ENCODE measurements at regions not wholly inside any gene's neighbourhood (a gene's known extent, or its start where the extent isn't known, plus 50 kb on each side); places are given as distances from the start of the nearest gene placed in this dataset.
"Not testable (repeated sequence)": the region's sequence is repeated elsewhere in the genome, so short reads cannot be mapped to it uniquely, and the experiment has no call there.

DNA sequence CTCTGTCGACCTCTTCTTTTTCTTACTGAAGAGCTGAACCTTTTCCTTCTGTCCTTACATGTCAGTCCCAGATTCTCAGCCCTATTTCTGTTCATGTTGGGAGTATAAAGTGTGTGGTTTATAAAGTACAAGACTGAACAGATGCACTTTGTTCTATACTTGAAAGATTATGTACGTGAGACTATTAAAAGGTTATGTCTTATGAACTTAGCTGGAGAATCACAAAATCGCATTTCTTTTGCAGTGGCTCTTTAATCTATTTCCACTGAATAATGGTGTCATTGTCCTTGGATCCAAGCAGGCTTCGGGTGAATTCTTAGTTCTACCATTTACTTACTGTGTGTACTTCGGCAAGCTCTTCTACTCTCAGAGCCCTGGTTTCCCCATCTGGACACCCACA lies 558.4 kb downstream of the TMEM135 start:
- Histone ChIP-seq H3K4me3 (no peak overlapping the region), H3K4me1 (no peaks in the 10 kb centered on the region), H3K9me3 (no peaks in the 10 kb centered on the region), H3K27me3 (no peaks in the 10 kb centered on the region), H3K27ac (no peak overlapping the region), H3K36me3 (no peaks in the 10 kb centered on the region)
- no peak for TF ChIP-seq POLR2A (IDR thresholded peaks at IDR 0.05)
- TF ChIP-seq, protein P1, sequence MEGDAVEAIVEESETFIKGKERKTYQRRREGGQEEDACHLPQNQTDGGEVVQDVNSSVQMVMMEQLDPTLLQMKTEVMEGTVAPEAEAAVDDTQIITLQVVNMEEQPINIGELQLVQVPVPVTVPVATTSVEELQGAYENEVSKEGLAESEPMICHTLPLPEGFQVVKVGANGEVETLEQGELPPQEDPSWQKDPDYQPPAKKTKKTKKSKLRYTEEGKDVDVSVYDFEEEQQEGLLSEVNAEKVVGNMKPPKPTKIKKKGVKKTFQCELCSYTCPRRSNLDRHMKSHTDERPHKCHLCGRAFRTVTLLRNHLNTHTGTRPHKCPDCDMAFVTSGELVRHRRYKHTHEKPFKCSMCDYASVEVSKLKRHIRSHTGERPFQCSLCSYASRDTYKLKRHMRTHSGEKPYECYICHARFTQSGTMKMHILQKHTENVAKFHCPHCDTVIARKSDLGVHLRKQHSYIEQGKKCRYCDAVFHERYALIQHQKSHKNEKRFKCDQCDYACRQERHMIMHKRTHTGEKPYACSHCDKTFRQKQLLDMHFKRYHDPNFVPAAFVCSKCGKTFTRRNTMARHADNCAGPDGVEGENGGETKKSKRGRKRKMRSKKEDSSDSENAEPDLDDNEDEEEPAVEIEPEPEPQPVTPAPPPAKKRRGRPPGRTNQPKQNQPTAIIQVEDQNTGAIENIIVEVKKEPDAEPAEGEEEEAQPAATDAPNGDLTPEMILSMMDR (IDR thresholded peaks at IDR 0.05): no peak
- DNase-seq: no peak

DNA sequence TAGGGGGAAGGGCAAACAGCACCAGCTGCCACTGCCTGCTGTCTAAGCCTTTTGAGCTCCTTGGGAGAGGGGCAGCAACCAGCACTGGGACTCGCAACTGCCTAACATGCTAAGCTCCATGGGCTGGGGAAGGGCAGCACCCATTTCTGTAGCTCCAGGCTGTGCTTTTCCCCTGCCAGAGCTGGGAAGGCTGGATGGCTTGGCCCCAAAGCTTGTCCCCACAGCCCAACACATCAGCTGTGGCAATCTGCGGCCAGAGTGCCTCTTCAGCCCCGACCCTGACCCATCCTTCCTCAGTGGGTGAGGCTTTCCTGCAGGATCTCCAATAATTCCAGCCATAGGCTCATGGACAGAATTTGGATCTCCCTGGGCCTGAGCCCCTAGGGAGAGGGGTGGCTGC lies 551.3 kb downstream of the TMEM135 start:
- no peak for DNase-seq
- TF ChIP-seq, protein P1 (IDR thresholded peaks at IDR 0.05): no peak
- TF ChIP-seq POLR2A (IDR thresholded peaks at IDR 0.05): no peak
- Histone ChIP-seq H3K4me3 (no peak overlapping the region), H3K27me3 (no peaks in the 10 kb centered on the region), H3K36me3 (no peaks in the 10 kb centered on the region), H3K4me1 (no peaks in the 10 kb centered on the region), H3K27ac (no peak overlapping the region), H3K9me3 (no peaks in the 10 kb centered on the region)

DNA sequence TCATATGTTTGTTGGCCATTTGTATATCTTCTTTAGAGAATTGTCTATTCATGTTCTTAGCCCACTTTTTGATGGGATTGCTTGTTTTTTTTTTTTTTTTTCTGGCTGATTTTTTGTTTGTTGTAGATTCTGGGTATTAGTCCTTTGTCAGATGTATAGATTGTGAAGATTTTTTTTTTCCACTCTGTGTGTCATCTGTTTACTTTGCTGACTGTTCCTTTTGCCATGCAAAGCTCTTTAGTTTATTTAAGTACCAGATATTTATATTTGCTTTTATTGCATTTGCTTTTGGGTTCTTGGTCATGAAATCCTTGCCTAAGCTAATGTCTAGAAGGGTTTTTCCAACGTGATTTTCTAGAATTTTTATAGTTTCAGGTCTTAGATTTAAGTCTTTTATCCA lies 547.9 kb downstream of the TMEM135 start:
- H3K27ac ChIP-seq, H3K36me3 ChIP-seq, H3K9me3 ChIP-seq, DNase-seq, H3K4me3 ChIP-seq, H3K4me1 ChIP-seq, H3K27me3 ChIP-seq: not testable (repeated sequence)

DNA sequence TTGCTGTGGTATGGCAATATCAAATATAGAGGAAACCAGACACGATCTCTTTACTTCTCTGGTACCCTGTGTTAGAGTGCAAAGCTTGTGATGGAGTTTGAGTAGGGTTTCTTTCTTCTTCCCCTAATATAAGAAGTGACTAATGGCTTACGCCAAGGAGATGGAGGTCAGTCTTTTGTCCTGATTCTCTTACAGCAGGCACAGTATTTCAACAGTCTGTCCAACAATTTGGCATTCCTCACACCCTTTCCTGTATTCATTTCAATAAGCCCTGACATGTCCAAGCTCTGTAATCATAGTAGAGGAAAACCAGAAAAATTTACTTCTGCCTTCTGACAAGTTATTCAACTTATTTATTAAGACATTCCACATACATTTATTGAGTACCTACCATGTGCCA lies 546.2 kb downstream of the TMEM135 start:
- no peak overlapping the region for H3K4me3 ChIP-seq
- no peaks in the 10 kb centered on the region for H3K9me3 ChIP-seq
- H3K4me1 ChIP-seq: no peaks in the 10 kb centered on the region
- TF ChIP-seq, protein P1 (IDR thresholded peaks at IDR 0.05): no peak
- no peak for TF ChIP-seq POLR2A (IDR thresholded peaks at IDR 0.05)
- no peak overlapping the region for H3K27ac ChIP-seq
- DNase-seq: no peak
- no peaks in the 10 kb centered on the region for H3K27me3 ChIP-seq
- H3K36me3 ChIP-seq: no peaks in the 10 kb centered on the region

DNA sequence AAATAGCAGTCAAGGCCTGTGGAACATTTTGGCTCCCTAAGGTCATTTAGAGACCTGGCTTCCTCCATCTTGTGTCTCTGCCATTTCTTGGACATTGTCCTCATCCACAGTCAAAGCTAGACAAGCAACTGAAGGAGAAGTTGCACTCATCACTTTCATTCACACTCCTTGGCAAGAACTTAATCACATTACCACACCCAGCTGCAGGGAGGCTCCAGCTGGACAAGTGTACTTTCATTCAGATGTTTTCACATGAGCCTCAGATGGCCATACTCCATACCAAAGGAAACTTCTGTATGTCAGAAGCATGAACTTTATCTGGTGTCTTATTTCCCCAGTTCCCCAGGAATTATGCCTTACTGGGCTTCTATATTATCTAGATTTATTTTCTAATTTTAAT lies 537.4 kb downstream of the TMEM135 start:
- H3K9me3 ChIP-seq: no peaks in the 10 kb centered on the region
- H3K4me3 ChIP-seq: no peak overlapping the region
- DNase-seq: no peak
- TF ChIP-seq, protein P1 (IDR thresholded peaks at IDR 0.05): no peak
- TF ChIP-seq POLR2A (IDR thresholded peaks at IDR 0.05): no peak
- no peaks in the 10 kb centered on the region for H3K27me3 ChIP-seq
- no peaks in the 10 kb centered on the region for H3K4me1 ChIP-seq
- H3K27ac ChIP-seq: no peak overlapping the region
- no peaks in the 10 kb centered on the region for H3K36me3 ChIP-seq

DNA sequence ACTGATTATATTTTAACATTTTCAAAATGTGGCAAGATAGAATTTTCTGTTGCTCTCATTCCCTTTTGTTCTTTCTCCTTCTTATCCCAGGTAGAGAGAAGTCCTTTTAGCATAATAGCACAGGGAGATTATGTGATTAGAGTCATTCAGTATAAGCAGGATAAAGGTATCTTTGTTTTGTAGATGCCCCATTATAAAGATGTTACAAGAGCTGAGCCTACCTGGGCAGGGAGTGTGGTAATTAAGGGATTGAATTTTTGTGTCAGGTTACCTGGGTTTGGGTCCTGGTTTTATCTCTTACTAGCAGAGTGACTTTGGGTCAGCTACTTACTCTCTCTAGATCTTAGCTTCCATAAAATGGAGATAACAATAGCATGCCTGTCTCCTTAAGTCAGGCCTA lies 536.5 kb downstream of the TMEM135 start:
- TF ChIP-seq POLR2A (IDR thresholded peaks at IDR 0.05): no peak
- TF ChIP-seq, protein P1 (IDR thresholded peaks at IDR 0.05): no peak
- no peak for DNase-seq
- H3K4me1 ChIP-seq: no peaks in the 10 kb centered on the region

More for the DNA sequence above, 536.5 kb downstream of the TMEM135 start:
- H3K27ac ChIP-seq: no peak overlapping the region
- H3K36me3 ChIP-seq: no peaks in the 10 kb centered on the region
- no peaks in the 10 kb centered on the region for H3K9me3 ChIP-seq
- no peak overlapping the region for H3K4me3 ChIP-seq
- no peaks in the 10 kb centered on the region for H3K27me3 ChIP-seq

Measured in Peyer's patch (tissue), 4 donors.